Large intestine (tissue), 3 donors: ENCODE measurements at regions not wholly inside any gene's neighbourhood (a gene's known extent, or its start where the extent isn't known, plus 50 kb on each side); places are given as distances from the start of the nearest gene placed in this dataset.
"Not testable (repeated sequence)": the region's sequence is repeated elsewhere in the genome, so short reads cannot be mapped to it uniquely, and the experiment has no call there.

Experiments
- DNase-seq, 2 donors: peaks; one replicate each; pipeline versions ENCODE4 v3.0.0 to v3.0.0-alpha.2; 2013
- H3K27ac ChIP-seq: one replicate; pipeline ENCODE4 v1.5.1; 2013; ENCODE audit warnings: low read length
- H3K27me3 ChIP-seq: 2 replicates; pipeline ENCODE4 v1.6.1; 2013; ENCODE audit warnings: low read length; ENCODE audit not compliant: control insufficient read depth, insufficient read depth
- H3K36me3 ChIP-seq: 2 replicates; pipeline ENCODE4 v1.6.1; 2013; ENCODE audit warnings: low read length; ENCODE audit not compliant: control insufficient read depth, insufficient read depth
- H3K4me1 ChIP-seq: one replicate; pipeline ENCODE4 v1.6.1; 2013; ENCODE audit warnings: low read length; ENCODE audit not compliant: control insufficient read depth, insufficient read depth
- H3K4me3 ChIP-seq: one replicate; pipeline ENCODE4 v1.5.1; 2013; ENCODE audit warnings: low read length
- H3K9me3 ChIP-seq: one replicate; pipeline ENCODE4 v1.6.1; 2013; ENCODE audit warnings: mild to moderate bottlenecking, low read depth, low read length, moderate library complexity; ENCODE audit not compliant: control insufficient read depth
- WGBS: methylation state at CpG from one replicate; pipeline ENCODE4 v1.1.5; 2013; ENCODE audit warnings: low lambda C conversion rate; ENCODE audit not compliant: insufficient coverage; 5-methylcytosine and 5-hydroxymethylcytosine counted together

- H3K36me3 ChIP-seq = no peaks in the 10 kb centered on the region
- no peaks in the 10 kb centered on the region for H3K27me3 ChIP-seq
- H3K4me3 ChIP-seq = no peak overlapping the region
- H3K27ac ChIP-seq = no peak overlapping the region
- no peaks in the 10 kb centered on the region for H3K9me3 ChIP-seq
- no peaks in the 10 kb centered on the region for H3K4me1 ChIP-seq
- no peak for DNase-seq
Measured at GRCh38 chr2:67329951-67330350, 67.2 kb upstream of the ETAA1 start.

- WGBS = 100% methylated on average over 3 of the region's 9 CpGs
- not testable (repeated sequence) for H3K27me3 ChIP-seq, H3K4me3 ChIP-seq, H3K36me3 ChIP-seq, H3K27ac ChIP-seq, H3K4me1 ChIP-seq, DNase-seq, H3K9me3 ChIP-seq
Measured at GRCh38 chr2:67331419-67332086, 65.6 kb upstream of the ETAA1 start.

GRCh38 chr2:67337903-67338302 lies 59.2 kb upstream of the ETAA1 start:
- H3K36me3 ChIP-seq = no peaks in the 10 kb centered on the region
- H3K27ac ChIP-seq = no peak overlapping the region
- no peaks in the 10 kb centered on the region for H3K4me1 ChIP-seq
- H3K27me3 ChIP-seq = no peaks in the 10 kb centered on the region
- H3K4me3 ChIP-seq = no peak overlapping the region
- H3K9me3 ChIP-seq = no peaks in the 10 kb centered on the region
- WGBS = 100% methylated on average over 1 of the region's 2 CpGs
- DNase-seq = no peak

GRCh38 chr2:67338601-67339233 lies 58.4 kb upstream of the ETAA1 start:
- Histone ChIP-seq H3K4me3 (no peak overlapping the region), H3K36me3 (no peaks in the 10 kb centered on the region), H3K27me3 (no peaks in the 10 kb centered on the region), H3K4me1 (no peaks in the 10 kb centered on the region), H3K9me3 (no peaks in the 10 kb centered on the region), H3K27ac (no peak overlapping the region)
- no peak for DNase-seq
- WGBS = no CpG with 5 or more reads among the region's 3 CpGs

- Histone ChIP-seq H3K27me3 (no peaks in the 10 kb centered on the region), H3K9me3 (no peaks in the 10 kb centered on the region), H3K27ac (no peak overlapping the region), H3K4me1 (no peaks in the 10 kb centered on the region), H3K4me3 (no peak overlapping the region), H3K36me3 (no peaks in the 10 kb centered on the region)
- 100% methylated on average over 1 of the region's 4 CpGs for WGBS
- DNase-seq = no peak
Measured at GRCh38 chr2:67339234-67339885, 57.8 kb upstream of the ETAA1 start.

- H3K27ac ChIP-seq = no peak overlapping the region
- no peak overlapping the region for H3K4me3 ChIP-seq
- WGBS = no CpG with 5 or more reads among the region's 7 CpGs
- no peaks in the 10 kb centered on the region for H3K4me1 ChIP-seq
- no peaks in the 10 kb centered on the region for H3K36me3 ChIP-seq
- no peak for DNase-seq
- H3K27me3 ChIP-seq = no peaks in the 10 kb centered on the region
- no peaks in the 10 kb centered on the region for H3K9me3 ChIP-seq
Measured at GRCh38 chr2:67340133-67341011, 56.8 kb upstream of the ETAA1 start.

- Histone ChIP-seq H3K36me3 (no peaks in the 10 kb centered on the region), H3K4me1 (no peaks in the 10 kb centered on the region), H3K27me3 (no peaks in the 10 kb centered on the region), H3K27ac (no peak overlapping the region), H3K4me3 (no peak overlapping the region), H3K9me3 (no peaks in the 10 kb centered on the region)
- WGBS = no CpG with 5 or more reads among the region's 1 CpG
- DNase-seq = no peak
Measured at GRCh38 chr2:67341012-67341318, 56.2 kb upstream of the ETAA1 start.

- Histone ChIP-seq H3K4me1 (no peaks in the 10 kb centered on the region), H3K27ac (no peak overlapping the region), H3K27me3 (no peaks in the 10 kb centered on the region), H3K4me3 (no peak overlapping the region), H3K9me3 (no peaks in the 10 kb centered on the region), H3K36me3 (no peaks in the 10 kb centered on the region)
- 93% methylated on average over 2 of the region's 2 CpGs for WGBS
- DNase-seq = no peak
Measured at GRCh38 chr2:67341336-67341735, 55.8 kb upstream of the ETAA1 start.

GRCh38 chr2:67342394-67342793 lies 54.7 kb upstream of the ETAA1 start:
- H3K27ac ChIP-seq = no peak overlapping the region
- H3K4me3 ChIP-seq = no peak overlapping the region
- no peaks in the 10 kb centered on the region for H3K4me1 ChIP-seq
- H3K9me3 ChIP-seq = no peaks in the 10 kb centered on the region
- no CpG with 5 or more reads among the region's 3 CpGs for WGBS
- no peaks in the 10 kb centered on the region for H3K36me3 ChIP-seq
- H3K27me3 ChIP-seq = no peaks in the 10 kb centered on the region
- DNase-seq = no peak

- no peaks in the 10 kb centered on the region for H3K36me3 ChIP-seq
- no peak overlapping the region for H3K27ac ChIP-seq
- no peak for DNase-seq
- H3K27me3 ChIP-seq = no peaks in the 10 kb centered on the region
- H3K4me3 ChIP-seq = no peak overlapping the region
- no peaks in the 10 kb centered on the region for H3K4me1 ChIP-seq
- 86% methylated on average over 1 of the region's 4 CpGs for WGBS
- no peaks in the 10 kb centered on the region for H3K9me3 ChIP-seq
Measured at GRCh38 chr2:67346718-67347407, 50.3 kb upstream of the ETAA1 start.
